ENCODE measurements at regions not wholly inside any gene's neighbourhood (a gene's known extent, or its start where the extent isn't known, plus 50 kb on each side); places are given as distances from the start of the nearest gene placed in this dataset.

DNA sequence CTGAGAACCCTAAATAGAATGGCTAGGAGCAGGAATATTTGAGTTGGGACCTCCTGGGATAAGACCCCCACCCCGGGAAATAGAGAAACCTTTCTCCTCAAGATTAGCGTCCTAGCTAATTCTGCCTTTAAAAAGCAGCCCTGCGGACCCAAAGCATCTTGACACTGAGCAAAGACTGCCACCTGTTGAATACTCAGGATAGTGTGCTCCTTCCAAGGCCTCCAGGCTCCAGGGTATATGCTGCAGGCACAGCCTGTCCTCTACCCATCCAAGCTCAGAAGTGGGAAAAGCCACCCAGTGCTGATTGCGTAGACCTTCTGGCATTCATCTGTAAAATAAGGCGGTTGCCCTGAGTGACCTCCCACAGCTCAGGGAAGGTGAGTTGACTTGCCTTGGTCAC is 456.2 kb upstream of the DYNLRB2 start:
- peak in 1 of 2 donors; percentile 66 for DNase-seq (ENCODE audit: low spot score in 2 of 2)
- 14 to 16% methylated on average over 5 of the region's 5 CpGs for WGBS, 2 donors
- no peak for TF ChIP-seq POLR2A (IDR thresholded peaks at IDR 0.05)
- TF ChIP-seq, protein P1, sequence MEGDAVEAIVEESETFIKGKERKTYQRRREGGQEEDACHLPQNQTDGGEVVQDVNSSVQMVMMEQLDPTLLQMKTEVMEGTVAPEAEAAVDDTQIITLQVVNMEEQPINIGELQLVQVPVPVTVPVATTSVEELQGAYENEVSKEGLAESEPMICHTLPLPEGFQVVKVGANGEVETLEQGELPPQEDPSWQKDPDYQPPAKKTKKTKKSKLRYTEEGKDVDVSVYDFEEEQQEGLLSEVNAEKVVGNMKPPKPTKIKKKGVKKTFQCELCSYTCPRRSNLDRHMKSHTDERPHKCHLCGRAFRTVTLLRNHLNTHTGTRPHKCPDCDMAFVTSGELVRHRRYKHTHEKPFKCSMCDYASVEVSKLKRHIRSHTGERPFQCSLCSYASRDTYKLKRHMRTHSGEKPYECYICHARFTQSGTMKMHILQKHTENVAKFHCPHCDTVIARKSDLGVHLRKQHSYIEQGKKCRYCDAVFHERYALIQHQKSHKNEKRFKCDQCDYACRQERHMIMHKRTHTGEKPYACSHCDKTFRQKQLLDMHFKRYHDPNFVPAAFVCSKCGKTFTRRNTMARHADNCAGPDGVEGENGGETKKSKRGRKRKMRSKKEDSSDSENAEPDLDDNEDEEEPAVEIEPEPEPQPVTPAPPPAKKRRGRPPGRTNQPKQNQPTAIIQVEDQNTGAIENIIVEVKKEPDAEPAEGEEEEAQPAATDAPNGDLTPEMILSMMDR (IDR thresholded peaks at IDR 0.05): no peak
- H3K4me3 ChIP-seq (ENCODE audit: low read depth, poor library complexity, severe bottlenecking): no peak overlapping the region
- intact Hi-C loops (cut with DNase I; ENCODE audit: low total_unique reads): no loop called here

GRCh38 chr16:80084163-80084562 is 456.6 kb upstream of the DYNLRB2 start:
- TF ChIP-seq POLR2A (IDR thresholded peaks at IDR 0.05): no peak
- TF ChIP-seq, protein P1 (IDR thresholded peaks at IDR 0.05): no peak

GRCh38 chr16:80082906-80083305 is 457.9 kb upstream of the DYNLRB2 start:
- no peak overlapping the region for H3K4me3 ChIP-seq (ENCODE audit: low read depth, poor library complexity, severe bottlenecking)
- no peak for TF ChIP-seq POLR2A (IDR thresholded peaks at IDR 0.05)
- TF ChIP-seq, protein P1 (IDR thresholded peaks at IDR 0.05): no peak
- intact Hi-C loops (cut with DNase I; ENCODE audit: low total_unique reads): no loop called here

More at GRCh38 chr16:80084163-80084562, 456.6 kb upstream of the DYNLRB2 start:
- intact Hi-C loops (cut with DNase I; ENCODE audit: low total_unique reads): no loop called here
- 80 to 83% methylated on average over 3 of the region's 3 CpGs for WGBS, 2 donors
- no peak for DNase-seq (ENCODE audit: low spot score in 2 of 2)
- H3K4me3 ChIP-seq (ENCODE audit: low read depth, poor library complexity, severe bottlenecking): no peak overlapping the region

GRCh38 chr16:80081846-80082245 is 458.9 kb upstream of the DYNLRB2 start:
- no peak for TF ChIP-seq POLR2A (IDR thresholded peaks at IDR 0.05)
- TF ChIP-seq, protein P1 (IDR thresholded peaks at IDR 0.05): no peak
- intact Hi-C loops (cut with DNase I; ENCODE audit: low total_unique reads): no loop called here
- no peak overlapping the region for H3K4me3 ChIP-seq (ENCODE audit: low read depth, poor library complexity, severe bottlenecking)
- WGBS, 2 donors: 84 to 92% methylated on average over 5 of the region's 5 CpGs
- DNase-seq (ENCODE audit: low spot score in 2 of 2): no peak

More at GRCh38 chr16:80082906-80083305, 457.9 kb upstream of the DYNLRB2 start:
- DNase-seq (ENCODE audit: low spot score in 2 of 2): no peak

- intact Hi-C loops (cut with DNase I; ENCODE audit: low total_unique reads): no loop called here
- no peak for DNase-seq (ENCODE audit: low spot score in 2 of 2)
- WGBS, 2 donors: 94 to 99% methylated on average over 2 of the region's 2 CpGs
- H3K4me3 ChIP-seq (ENCODE audit: low read depth, poor library complexity, severe bottlenecking): no peak overlapping the region
- no peak for TF ChIP-seq POLR2A (IDR thresholded peaks at IDR 0.05)
- TF ChIP-seq, protein P1 (IDR thresholded peaks at IDR 0.05): no peak
These were observed 460.4 kb upstream of the DYNLRB2 start for GRCh38 chr16:80080287-80080851.

DNA sequence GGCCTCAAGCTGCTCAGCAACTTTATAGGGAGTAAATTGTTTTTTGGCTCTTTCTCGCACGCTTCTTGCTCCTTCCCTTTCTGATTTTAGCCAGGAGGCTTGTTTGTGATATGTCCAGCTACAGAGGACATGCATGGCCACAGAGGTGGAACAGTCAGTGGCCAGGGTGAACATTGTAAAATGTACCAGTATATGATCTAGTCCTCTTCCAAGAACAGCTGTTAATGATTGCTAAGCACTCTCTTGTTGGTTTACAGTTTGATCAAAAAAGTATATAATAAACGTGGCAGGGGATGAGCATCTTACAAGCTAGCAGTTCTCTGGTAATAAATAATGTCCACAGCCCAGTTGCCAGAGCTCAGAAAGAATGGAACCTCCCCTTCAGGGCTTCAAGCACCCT is 461.7 kb upstream of the DYNLRB2 start:
- no peak for DNase-seq (ENCODE audit: low spot score in 2 of 2)
- WGBS, 2 donors: 78 to 83% methylated on average over 3 of the region's 3 CpGs
- intact Hi-C loops (cut with DNase I; ENCODE audit: low total_unique reads): no loop called here

More for the DNA sequence above, 461.7 kb upstream of the DYNLRB2 start:
- no peak overlapping the region for H3K4me3 ChIP-seq (ENCODE audit: low read depth, poor library complexity, severe bottlenecking)
- TF ChIP-seq, protein P1 (IDR thresholded peaks at IDR 0.05): no peak

Measured in lower leg skin (tissue), 4 donors.